Nephron (organoid): ENCODE measurements at regions not wholly inside any gene's neighbourhood (a gene's known extent, or its start where the extent isn't known, plus 50 kb on each side); places are given as distances from the start of the nearest gene placed in this dataset.

Experiments used
- H3K27ac Mint-ChIP-seq, 3 experiments: 2 replicates each; pipeline ENCODE4 v1.8.0; 2020; ENCODE audit warnings: mixed read lengths in 3 of 3, mild to moderate bottlenecking in 2 of 3, moderate library complexity in 1 of 3
- H3K27me3 Mint-ChIP-seq: 2 replicates; pipeline ENCODE4 v1.8.0; 2021; ENCODE audit warnings: low read depth, mild to moderate bottlenecking, moderate library complexity, mixed read lengths
- H3K36me3 Mint-ChIP-seq: 2 replicates; pipeline ENCODE4 v1.8.0; 2020; ENCODE audit warnings: low read depth, mixed read lengths
- H3K4me1 Mint-ChIP-seq: 2 replicates; pipeline ENCODE4 v1.8.0; 2020; ENCODE audit warnings: mixed read lengths
- H3K4me3 Mint-ChIP-seq, 3 experiments: 2 replicates each; pipeline ENCODE4 v1.8.0; 2020; ENCODE audit warnings: mild to moderate bottlenecking in 3 of 3, mixed read lengths in 3 of 3, moderate library complexity in 2 of 3
- H3K9me3 Mint-ChIP-seq: 2 replicates; pipeline ENCODE4 v1.8.0; 2020; ENCODE audit warnings: mixed read lengths
- CTCF ChIP-seq, 3 experiments: fragments of 200-600 bp; sonication (generic); IDR thresholded peaks; one replicate each; pipeline ENCODE4 v1.5.0; 2021; ENCODE audit warnings: antibody characterized with exemption in 3 of 3; ENCODE audit not compliant: unreplicated experiment in 3 of 3

GRCh38 chr7:36086571-36086970, 66.5 kb upstream of the EEPD1 start:
- Mint-ChIP-seq H3K4me3 (no peak overlapping the region), H3K4me1 (peaks cover 12% of the 10 kb centered on the region), H3K36me3 (no peaks in the 10 kb centered on the region), H3K27me3 (peaks cover 4% of the 10 kb centered on the region), H3K27ac (no peak overlapping the region), H3K9me3 (peaks cover 14% of the 10 kb centered on the region)
- no peak for TF ChIP-seq CTCF (IDR thresholded peaks at IDR 0.05; ENCODE audit: unreplicated experiment in 3 of 3)

- Mint-ChIP-seq H3K9me3 (peaks cover 14% of the 10 kb centered on the region), H3K4me3 (no peak overlapping the region), H3K4me1 (peaks cover 18% of the 10 kb centered on the region), H3K27ac (no peak overlapping the region), H3K36me3 (no peaks in the 10 kb centered on the region), H3K27me3 (no peaks in the 10 kb centered on the region)
- TF ChIP-seq CTCF (IDR thresholded peaks at IDR 0.05; ENCODE audit: unreplicated experiment in 3 of 3) = no peak
These were observed 64.5 kb upstream of the EEPD1 start for GRCh38 chr7:36088553-36088952.

GRCh38 chr7:36088966-36089365, 64.1 kb upstream of the EEPD1 start:
- Mint-ChIP-seq H3K36me3 (no peaks in the 10 kb centered on the region), H3K4me1 (peaks cover 18% of the 10 kb centered on the region), H3K27me3 (no peaks in the 10 kb centered on the region), H3K4me3 (no peak overlapping the region), H3K9me3 (peaks cover 16% of the 10 kb centered on the region), H3K27ac (no peak overlapping the region)
- TF ChIP-seq CTCF (IDR thresholded peaks at IDR 0.05; ENCODE audit: unreplicated experiment in 3 of 3) = no peak

GRCh38 chr7:36090976-36091873, 61.8 kb upstream of the EEPD1 start:
- Mint-ChIP-seq H3K27ac (no peak overlapping the region), H3K4me1 (peaks cover 14% of the 10 kb centered on the region), H3K4me3 (no peak overlapping the region), H3K36me3 (no peaks in the 10 kb centered on the region), H3K27me3 (no peaks in the 10 kb centered on the region), H3K9me3 (peaks cover 19% of the 10 kb centered on the region)
- no peak for TF ChIP-seq CTCF (IDR thresholded peaks at IDR 0.05; ENCODE audit: unreplicated experiment in 3 of 3)

- no peaks in the 10 kb centered on the region for H3K27me3 Mint-ChIP-seq
- peaks cover 19% of the 10 kb centered on the region for H3K9me3 Mint-ChIP-seq
- no peak overlapping the region for H3K27ac Mint-ChIP-seq
- no peaks in the 10 kb centered on the region for H3K36me3 Mint-ChIP-seq
- TF ChIP-seq CTCF (IDR thresholded peaks at IDR 0.05; ENCODE audit: unreplicated experiment in 3 of 3) = no peak
- H3K4me1 Mint-ChIP-seq = peaks cover 14% of the 10 kb centered on the region
- no peak overlapping the region for H3K4me3 Mint-ChIP-seq
These were observed 61.2 kb upstream of the EEPD1 start for GRCh38 chr7:36091874-36092176.

DNA sequence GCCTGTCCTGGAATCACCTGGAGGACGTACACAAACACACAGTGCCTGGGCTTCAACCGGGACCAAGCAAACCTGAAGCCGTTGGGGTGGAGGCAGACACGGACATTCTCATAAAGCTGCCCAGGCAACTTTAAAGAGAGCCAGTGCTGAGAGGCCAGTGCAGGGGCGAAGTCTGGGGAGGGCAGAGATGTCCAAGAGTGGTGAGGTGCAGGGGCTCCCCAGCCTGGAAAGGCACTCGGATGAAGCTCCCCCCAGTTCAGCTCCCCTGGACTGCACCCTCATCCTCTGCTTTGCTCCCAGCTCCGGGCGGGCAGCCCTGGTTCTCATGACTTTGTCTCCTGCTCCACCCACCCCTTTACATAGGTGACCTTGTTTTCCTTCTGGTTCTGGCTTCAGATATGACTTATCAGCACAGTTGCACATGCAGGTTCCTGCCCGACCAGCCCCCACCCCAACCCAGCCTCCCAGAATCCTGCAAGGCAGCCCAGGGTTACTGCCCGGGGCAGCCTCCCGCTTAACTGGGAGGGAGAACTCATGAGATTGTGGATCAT, 60.8 kb upstream of the EEPD1 start:
- peaks cover 19% of the 10 kb centered on the region for H3K9me3 Mint-ChIP-seq
- H3K36me3 Mint-ChIP-seq = no peaks in the 10 kb centered on the region
- no peak for TF ChIP-seq CTCF (IDR thresholded peaks at IDR 0.05; ENCODE audit: unreplicated experiment in 3 of 3)
- H3K27ac Mint-ChIP-seq = no peak overlapping the region
- no peaks in the 10 kb centered on the region for H3K27me3 Mint-ChIP-seq
- no peak overlapping the region for H3K4me3 Mint-ChIP-seq
- peaks cover 14% of the 10 kb centered on the region for H3K4me1 Mint-ChIP-seq
